HG03103 (cell line): ENCODE measurements at regions not wholly inside any gene's neighbourhood (a gene's known extent, or its start where the extent isn't known, plus 50 kb on each side); places are given as distances from the start of the nearest gene placed in this dataset.
"Not testable (repeated sequence)": the region's sequence is repeated elsewhere in the genome, so short reads cannot be mapped to it uniquely, and the experiment has no call there.

Source experiments
- ATAC-seq: cut with Tn5 transposase; IDR thresholded peaks from one replicate; pipeline ENCODE4 v1.9.1; 2021; ENCODE audit warnings: low read depth; ENCODE audit not compliant: unreplicated experiment

- ATAC-seq = peak; percentile 86
Measured at GRCh38 chr15:92820236-92821021, 79.7 kb upstream of the CHD2 start.

- ATAC-seq = no peak
Measured at GRCh38 chr15:92821491-92822116, 78.5 kb upstream of the CHD2 start.

GRCh38 chr15:92822216-92823144 is 77.6 kb upstream of the CHD2 start:
- ATAC-seq = no peak

- no peak for ATAC-seq
Measured at GRCh38 chr15:92825985-92826384, 74.1 kb upstream of the CHD2 start.

GRCh38 chr15:92827991-92828390 is 72.1 kb upstream of the CHD2 start:
- ATAC-seq = not testable (repeated sequence)

- no peak for ATAC-seq
Measured at GRCh38 chr15:92829875-92830274, 70.2 kb upstream of the CHD2 start.

GRCh38 chr15:92831336-92831654 is 68.8 kb upstream of the CHD2 start:
- no peak for ATAC-seq

GRCh38 chr15:92831655-92832328 is 68.3 kb upstream of the CHD2 start:
- ATAC-seq = peak; percentile 96

- no peak for ATAC-seq
Measured at GRCh38 chr15:92833106-92833433, 67.1 kb upstream of the CHD2 start.

GRCh38 chr15:92833493-92834271 is 66.4 kb upstream of the CHD2 start:
- ATAC-seq = no peak

- ATAC-seq = peak; percentile 79
Measured at GRCh38 chr15:92839696-92840095, 60.4 kb upstream of the CHD2 start.

- no peak for ATAC-seq
Measured at GRCh38 chr15:92840149-92840548, 60.0 kb upstream of the CHD2 start.

- ATAC-seq = no peak
Measured at GRCh38 chr15:92843326-92843725, 56.8 kb upstream of the CHD2 start.

GRCh38 chr15:92843814-92844213 is 56.3 kb upstream of the CHD2 start:
- no peak for ATAC-seq

GRCh38 chr15:92845126-92845508 is 55.0 kb upstream of the CHD2 start:
- ATAC-seq = no peak

GRCh38 chr15:92846741-92847140 is 53.4 kb upstream of the CHD2 start:
- ATAC-seq = no peak

- ATAC-seq = no peak
Measured at GRCh38 chr15:92847841-92848240, 52.3 kb upstream of the CHD2 start.

GRCh38 chr15:92848464-92848851 is 51.7 kb upstream of the CHD2 start:
- ATAC-seq = no peak

GRCh38 chr15:92848852-92849598 is 51.1 kb upstream of the CHD2 start:
- ATAC-seq = peak; percentile 65
